Pulmonary artery endothelial cell (primary cell): ENCODE measurements at regions not wholly inside any gene's neighbourhood (a gene's known extent, or its start where the extent isn't known, plus 50 kb on each side); places are given as distances from the start of the nearest gene placed in this dataset.

ENCODE experiments used
- DNase-seq: peaks from one replicate; pipeline ENCODE4 v3.0.0-alpha.2; 2011; ENCODE audit warnings: low read depth, low spot score

- DNase-seq: no peak
These were observed 200.7 kb upstream of the PDE5A start for GRCh38 chr4:119829326-119829725.

DNA sequence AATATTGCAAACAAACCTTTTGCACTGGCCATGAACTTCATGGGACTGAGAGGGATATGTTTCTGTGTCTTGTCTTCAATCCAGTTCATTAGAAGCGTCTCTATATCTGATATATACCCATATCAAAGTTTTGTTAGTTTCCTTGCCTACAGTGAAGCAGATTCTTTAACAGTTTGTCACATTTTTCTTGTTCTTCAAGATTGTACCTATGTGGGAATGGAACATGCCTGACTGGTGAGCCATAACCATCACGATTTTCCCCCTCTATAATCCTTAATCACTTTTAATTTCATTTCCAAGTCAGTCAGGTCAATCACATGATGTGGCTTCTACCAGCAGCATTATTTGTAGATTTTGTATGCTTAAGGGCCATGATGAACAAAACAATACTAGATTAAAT lies 197.1 kb upstream of the PDE5A start:
- no peak for DNase-seq

- no peak for DNase-seq
These were observed 195.3 kb upstream of the PDE5A start for GRCh38 chr4:119823891-119824290.

DNA sequence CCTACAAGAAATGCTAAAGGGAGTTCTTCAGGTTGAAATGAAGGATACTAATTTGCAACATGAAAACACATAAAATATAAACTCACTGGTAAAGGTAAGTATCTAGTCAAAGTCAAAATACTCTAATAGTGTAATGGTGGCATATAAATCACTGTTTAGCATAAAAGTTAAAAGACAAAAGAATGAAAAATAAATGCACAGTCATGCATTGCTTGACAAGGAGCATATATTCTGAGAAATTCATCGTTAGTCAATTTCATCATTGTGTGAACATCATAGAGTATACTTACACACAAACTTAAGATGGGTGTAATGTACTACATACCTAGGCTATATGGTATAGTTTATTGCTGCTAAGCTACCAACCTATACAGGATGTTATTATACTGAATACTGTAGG lies 194.4 kb upstream of the PDE5A start:
- DNase-seq: no peak

DNA sequence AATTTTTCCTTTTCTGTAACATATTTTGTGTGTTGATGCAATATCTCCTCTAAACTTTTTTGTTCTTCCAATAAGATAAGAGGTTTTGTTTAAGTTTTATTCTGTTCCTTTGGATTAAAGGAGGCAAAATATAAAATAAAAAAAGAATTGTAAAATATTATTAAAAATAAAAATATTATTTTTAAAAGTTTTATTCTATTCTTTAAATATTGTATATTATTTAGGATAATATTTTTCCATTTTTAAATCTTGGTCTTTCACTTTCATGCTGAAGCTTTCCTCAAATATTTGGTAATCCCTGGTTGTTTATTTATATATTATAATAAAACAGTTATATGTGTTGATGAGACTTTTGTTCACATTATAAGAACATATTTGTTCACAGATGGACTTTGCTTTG lies 187.9 kb upstream of the PDE5A start:
- DNase-seq: no peak

- DNase-seq: no peak
These were observed 181.4 kb upstream of the PDE5A start for GRCh38 chr4:119810001-119810400.

- no peak for DNase-seq
These were observed 175.8 kb upstream of the PDE5A start for GRCh38 chr4:119804404-119804803.

- no peak for DNase-seq
These were observed 168.8 kb upstream of the PDE5A start for GRCh38 chr4:119797238-119797894.

DNA sequence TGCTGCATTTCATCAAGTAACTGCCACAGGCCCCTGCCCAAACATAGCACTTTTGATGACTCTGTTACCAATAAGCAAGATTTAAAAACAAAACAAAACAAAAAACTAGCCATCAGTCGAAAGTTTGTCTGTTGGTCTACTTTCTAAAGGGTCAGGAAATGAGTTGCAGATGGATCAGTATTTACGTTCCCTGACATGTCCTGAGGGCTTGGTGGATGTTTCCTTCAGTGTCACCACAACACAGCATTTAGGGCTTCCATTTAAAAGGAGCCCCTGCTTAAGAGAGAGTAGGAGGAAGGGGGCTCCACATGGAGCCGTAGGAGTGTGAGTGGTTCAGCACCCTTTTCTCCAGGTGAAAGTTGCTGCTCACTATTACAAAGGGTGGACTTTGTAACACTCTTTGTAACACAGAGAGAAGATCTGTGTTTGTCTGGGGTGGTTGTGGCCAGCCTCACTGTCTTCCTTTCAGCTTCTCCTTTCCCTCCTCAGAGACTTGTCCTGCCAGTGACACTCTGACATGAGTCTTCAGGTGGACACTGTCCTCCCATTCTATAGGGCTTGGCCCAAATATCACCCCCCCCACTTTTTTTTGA lies 167.5 kb upstream of the PDE5A start:
- DNase-seq: no peak

GRCh38 chr4:119794681-119795080 lies 166.1 kb upstream of the PDE5A start:
- DNase-seq: no peak

DNA sequence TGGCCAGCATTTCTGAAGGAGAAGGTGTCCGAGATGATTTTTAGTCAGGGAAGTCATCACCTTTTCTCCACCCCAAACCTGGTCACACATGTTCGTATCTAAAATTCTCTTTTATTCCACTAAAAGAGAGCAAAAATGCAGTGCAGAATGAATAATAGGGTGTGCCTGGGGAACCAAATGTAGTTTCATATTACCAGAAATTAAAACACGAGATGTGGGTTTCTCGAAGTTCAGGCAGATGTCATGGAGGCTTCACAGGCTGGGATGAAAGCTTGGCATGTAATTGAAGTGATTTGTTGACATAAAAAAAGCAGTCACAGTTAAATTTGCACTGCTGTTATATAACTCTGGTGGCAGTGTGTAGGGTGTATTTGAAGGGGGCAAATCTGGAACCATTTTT lies 165.5 kb upstream of the PDE5A start:
- no peak for DNase-seq

DNA sequence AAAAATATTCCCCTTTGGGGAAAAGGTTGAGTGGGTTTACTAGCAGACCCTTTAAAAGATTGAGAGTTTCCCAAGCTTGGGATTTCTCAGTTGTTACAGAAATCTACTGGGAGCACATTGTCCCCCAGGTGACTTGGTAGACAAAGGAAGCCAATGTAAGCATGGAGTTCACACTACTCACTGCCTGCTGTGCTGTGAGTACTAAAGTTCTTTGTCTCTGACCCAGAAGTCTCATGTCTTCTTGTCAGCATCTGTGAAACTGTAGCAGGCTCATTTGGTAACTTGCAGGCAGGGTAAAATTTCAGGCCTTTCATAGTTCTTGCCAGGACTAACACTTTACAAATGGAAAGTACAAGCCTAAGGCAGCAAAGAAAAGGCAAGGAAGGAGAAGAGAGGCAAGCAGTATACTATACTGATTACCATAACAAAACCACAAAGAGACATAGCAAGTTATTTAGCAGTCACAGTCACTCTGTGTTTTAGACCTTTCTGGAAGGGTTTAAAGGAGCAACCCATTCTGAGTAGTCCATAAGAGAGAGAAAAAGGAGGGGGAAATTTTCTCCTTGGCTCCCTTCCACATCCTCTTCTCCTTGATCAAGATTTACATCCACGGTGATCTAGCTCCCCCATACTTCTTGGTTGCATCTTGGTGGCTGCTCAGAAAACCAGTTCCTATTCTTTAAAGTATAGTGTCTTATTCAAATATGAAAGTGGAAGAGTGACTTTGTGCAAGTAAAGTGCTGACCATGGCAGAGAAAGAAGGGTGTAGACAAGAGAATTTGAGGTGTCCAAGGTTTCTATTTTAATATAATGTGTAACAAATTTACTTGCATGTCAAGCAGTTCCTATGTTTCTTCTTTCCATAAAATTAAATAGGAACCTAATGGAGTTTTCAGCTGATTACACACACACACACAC lies 160.0 kb upstream of the PDE5A start:
- no peak for DNase-seq

- no peak for DNase-seq
These were observed 157.4 kb upstream of the PDE5A start for GRCh38 chr4:119785963-119786362.

DNA sequence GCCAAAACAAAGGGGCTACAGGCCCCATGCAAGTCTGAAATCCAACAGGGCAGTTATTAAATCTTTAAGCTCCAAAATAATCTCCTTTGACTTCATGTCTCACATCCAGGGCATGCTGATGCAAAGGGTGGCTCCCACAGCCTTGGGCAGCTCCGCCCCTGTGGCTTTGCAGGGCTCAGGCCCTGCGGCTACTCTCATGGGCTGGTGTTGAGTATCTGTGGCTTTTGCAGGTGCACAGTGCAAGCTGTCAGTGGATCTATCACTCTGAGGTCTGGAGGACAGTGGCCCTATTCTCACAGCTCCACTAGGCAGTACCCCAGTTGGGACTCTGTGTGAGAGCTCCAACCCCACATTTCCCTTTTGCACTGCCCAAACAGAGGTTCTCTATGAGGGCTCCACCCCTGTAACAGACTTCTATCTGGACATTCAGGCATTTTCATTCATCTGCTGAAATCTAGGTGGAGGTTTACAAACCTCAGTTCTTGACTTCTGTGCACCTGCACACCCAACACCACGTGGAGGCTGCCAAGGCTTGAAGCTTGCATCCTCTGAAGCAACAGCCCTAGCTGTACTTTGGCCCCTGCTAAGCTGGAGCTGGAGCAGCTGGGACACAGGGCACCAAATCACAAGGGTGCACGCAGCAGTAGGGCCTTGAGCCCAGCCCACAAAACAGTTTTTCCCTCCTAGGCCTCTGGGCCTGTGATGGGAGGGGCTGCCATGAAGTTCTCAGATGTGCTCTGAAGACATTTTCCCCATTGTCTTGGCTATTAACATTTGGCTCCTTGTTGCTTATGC lies 154.8 kb upstream of the PDE5A start:
- no peak for DNase-seq

DNA sequence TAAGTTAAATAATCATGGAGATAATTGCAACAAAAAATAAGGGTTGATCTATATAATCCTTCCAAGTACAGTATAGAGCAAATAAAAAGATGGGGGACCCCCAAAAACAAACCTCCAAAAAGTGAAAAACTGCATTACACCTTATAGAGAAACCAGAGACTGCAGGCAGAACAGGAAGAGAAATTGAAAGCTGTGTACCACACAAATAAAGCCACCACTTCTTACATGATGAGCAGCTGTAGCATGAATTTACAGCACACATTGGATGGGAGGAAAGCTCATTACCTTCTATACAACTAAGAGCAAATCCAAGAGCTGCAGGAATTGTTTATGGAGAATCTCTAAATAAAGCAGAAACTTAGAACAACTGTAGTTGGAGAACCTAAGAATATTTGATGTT lies 152.4 kb upstream of the PDE5A start:
- no peak for DNase-seq

DNA sequence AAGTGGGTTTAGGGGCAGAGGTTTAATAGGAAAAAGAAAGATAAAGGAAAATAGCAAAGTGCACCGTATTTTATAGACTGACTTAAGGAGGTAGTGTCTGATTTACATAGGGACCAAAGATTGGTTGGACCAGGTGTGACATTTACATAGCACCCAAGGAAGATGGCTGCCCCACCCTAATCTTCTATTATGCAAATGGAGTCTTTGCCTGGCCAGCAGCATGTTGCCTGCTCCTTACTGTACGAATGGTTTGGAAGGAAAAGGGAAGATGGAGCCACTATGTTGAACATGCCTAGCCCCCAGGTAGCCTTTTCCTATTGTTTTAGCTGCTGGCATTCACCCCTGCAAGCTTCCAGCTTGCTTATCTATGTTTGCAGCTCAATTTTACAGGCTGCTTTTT lies 146.2 kb upstream of the PDE5A start:
- no peak for DNase-seq

GRCh38 chr4:119765951-119766350 lies 137.3 kb upstream of the PDE5A start:
- no peak for DNase-seq

DNA sequence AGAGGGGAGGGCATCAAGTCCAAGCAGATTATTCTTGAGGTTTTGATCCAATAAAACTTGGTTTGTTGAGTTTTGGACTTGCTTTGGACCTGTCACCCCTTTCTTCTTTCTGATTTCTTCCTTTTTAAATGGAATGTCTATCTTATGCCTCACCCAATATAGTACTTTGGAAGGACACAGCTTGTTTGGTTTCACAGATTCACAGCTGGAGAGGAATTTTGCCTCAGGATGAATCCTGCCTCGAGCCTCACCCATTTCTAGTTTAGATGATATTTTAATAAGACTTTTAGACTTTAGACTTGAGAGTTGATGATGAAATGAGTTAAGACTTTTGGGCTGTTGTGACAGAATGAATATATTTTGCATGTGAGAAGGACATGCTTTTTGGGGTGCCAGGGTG lies 136.9 kb upstream of the PDE5A start:
- no peak for DNase-seq

DNA sequence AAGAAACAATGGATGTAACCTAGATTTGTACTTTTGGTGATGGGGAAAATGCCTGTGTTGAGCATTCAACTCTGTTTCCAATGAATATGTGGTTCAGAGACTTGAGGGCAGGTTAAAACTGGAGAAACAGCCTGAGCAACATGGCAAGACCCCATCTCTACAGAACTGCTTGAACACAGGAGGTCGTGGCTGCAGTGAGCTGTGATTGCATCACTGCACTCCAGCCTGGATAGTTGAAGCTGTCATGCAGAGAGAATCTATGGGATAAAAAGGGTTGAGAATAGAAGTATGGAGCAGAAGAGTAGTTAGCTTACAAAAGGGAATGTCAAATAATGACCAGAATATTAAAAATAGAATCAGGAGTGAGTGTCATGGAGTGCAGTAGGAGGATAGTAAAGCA lies 134.8 kb upstream of the PDE5A start:
- DNase-seq: no peak

DNA sequence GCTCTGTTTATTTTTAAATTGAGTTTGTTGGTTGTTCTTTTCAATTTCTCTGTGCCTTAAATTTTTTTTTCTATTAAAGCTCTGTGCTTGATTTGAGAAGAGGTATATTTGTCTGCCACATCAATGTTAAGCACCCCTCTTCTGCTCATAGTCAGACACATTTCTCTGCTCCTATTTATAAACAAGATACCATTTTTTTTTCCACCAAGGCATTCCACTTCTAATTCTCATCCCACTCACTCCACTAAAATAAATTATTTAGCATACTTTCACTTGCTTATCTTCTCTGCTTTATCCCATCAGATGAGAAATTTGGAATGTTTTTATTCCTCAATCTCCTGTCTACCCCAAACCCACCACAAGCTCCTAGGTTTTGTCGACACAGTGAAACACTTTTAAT lies 127.0 kb upstream of the PDE5A start:
- DNase-seq: no peak

DNA sequence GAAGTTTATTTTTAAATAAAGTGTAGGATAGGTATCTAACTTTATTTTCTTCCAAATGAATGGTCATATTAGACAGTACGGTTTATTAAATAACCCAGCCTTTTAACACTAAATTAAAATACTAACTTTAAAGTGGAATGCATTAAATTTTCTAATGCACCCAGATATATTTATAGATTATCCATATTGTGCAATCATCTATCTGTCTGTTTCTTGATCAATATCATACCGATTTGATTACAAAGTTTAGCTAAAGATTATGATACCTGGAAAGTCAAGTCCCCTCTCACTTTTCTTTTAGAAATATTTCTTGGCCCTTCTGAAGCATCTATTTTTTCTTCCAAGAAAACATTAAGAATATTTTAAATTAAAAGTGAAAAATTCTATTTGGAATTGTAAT lies 124.3 kb upstream of the PDE5A start:
- no peak for DNase-seq

GRCh38 chr4:119750771-119751170 lies 122.2 kb upstream of the PDE5A start:
- DNase-seq: no peak
